GM19023 (cell line): ENCODE measurements at regions not wholly inside any gene's neighbourhood (a gene's known extent, or its start where the extent isn't known, plus 50 kb on each side); places are given as distances from the start of the nearest gene placed in this dataset.
"Not testable (repeated sequence)": the region's sequence is repeated elsewhere in the genome, so short reads cannot be mapped to it uniquely, and the experiment has no call there.

Experiments used
- ATAC-seq: cut with Tn5 transposase; IDR thresholded peaks from one replicate; pipeline ENCODE4 v1.9.1; 2021; ENCODE audit warnings: mild to moderate bottlenecking, moderate library complexity; ENCODE audit not compliant: unreplicated experiment

DNA sequence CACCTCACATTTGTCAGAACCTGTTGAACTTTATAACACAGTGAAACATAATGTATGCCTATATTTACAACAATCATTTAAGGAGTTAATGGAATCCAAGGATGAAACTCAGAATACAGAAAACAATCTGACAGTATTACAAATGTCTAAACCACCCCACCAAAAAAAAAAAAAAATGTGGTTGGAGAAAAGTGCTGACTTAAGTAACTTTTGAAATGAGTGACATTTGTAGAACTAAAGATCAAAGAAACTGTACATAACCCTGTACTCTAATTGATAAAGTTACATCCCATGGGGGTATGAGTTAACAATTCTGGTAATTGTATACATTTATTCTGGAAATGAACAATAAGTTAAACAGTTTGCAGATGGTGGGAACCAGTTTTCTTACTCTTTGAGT, 372.1 kb upstream of the TMEFF2 start:
- no peak for ATAC-seq

- ATAC-seq, result no peak
Measured at GRCh38 chr2:192560326-192560725, 365.6 kb upstream of the TMEFF2 start.

DNA sequence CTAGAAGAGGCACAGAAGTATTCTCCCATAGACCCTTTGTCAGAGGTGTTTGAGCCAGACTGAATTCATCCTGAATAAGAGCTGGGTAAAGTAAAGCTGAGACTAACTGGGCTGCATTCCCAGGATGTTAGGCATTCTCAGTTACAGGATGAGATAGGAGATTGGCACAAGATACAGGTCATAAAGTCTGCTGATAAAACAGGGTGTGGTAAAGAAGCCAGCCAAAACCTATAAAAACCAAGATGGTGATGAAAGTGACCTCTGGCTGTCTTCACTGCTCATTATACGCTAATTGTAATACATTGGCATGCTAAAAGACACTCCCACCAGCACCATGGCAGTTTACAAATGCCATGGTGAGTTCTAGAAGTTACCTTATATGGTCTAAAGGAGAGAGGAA, 364.9 kb upstream of the TMEFF2 start:
- ATAC-seq, result no peak

DNA sequence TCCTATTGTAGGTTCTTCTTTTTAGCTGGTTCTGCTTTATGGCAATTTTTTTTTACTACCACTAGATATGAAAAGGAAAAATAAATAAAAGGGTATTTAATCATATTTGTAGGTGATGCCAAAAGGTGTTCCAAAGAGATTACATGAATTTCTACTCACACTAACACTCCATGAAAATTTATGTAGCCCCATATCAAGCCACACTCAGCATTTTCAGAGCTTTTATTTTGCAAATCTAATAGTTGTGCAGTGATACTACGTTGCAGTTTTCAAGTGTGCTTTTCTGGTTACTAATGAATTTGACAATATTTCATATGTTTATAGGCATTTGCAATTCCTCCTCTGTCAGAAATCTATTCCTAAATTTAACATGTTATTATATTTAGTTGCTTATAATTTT, 363.9 kb upstream of the TMEFF2 start:
- no peak for ATAC-seq

GRCh38 chr2:192555740-192556139, 361.0 kb upstream of the TMEFF2 start:
- ATAC-seq, result no peak

DNA sequence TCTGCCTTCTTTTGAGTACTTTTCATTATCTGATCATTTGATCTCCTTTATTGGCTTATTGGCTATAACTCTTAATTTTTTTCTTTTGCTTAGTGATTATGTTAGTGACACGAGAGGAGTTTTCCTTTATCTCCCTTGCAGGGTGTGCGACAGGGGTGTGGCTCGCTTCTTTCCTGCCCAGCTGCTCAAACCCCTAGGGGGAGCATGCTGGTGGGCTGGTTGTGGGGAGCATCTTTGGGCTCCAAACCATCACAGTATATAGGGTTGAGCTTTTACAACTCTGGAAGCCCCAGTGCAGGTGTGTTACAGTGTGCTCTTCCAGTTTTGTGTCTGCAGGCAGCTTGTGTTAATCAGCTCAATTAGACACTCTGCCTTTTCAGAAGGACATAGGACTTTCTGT, 357.0 kb upstream of the TMEFF2 start:
- no peak for ATAC-seq

- ATAC-seq, result no peak
Measured at GRCh38 chr2:192546565-192546964, 351.8 kb upstream of the TMEFF2 start.

GRCh38 chr2:192544371-192544955, 349.7 kb upstream of the TMEFF2 start:
- ATAC-seq, result no peak

DNA sequence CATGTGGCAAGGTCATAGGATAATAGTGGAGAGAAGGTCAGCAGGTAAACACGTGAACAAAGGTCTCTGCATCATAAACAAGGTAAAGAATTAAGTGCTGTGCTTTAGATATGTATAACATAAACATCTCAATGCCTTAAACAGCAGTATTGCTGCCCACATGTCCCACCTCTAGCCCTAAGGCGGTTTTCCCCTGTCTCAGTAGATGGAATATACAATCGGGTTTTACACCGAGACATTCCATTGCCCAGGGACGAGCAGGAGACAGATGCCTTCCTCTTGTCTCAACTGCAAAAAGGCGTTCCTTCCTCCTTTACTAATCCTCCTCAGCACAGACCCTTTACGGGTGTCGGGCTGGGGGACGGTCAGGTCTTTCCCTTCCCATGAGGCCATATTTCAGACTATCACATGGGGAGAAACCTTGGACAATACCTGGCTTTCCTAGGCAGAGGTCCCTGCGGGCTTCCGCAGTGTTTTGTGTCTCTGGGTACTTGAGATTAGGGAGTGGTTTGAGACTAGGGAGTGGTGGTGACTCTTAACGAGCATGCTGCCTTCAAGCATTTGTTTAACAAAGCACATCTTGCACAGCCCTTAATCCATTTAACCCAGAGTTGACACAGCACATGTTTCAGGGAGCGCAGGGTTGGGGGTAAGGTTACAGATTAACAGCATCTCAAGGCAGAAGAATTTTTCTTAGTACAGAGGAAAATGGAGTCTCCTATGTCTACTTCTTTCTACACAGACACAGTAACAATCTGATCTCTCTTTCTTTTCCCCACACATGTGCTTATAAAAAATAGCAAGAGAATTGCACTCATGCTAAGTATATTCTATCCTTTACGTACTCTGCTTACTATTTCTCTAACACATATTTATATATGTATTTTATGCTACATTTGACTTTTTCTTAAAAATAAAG, 347.7 kb upstream of the TMEFF2 start:
- ATAC-seq, result not testable (repeated sequence)

GRCh38 chr2:192539306-192539705, 344.6 kb upstream of the TMEFF2 start:
- ATAC-seq, result no peak

DNA sequence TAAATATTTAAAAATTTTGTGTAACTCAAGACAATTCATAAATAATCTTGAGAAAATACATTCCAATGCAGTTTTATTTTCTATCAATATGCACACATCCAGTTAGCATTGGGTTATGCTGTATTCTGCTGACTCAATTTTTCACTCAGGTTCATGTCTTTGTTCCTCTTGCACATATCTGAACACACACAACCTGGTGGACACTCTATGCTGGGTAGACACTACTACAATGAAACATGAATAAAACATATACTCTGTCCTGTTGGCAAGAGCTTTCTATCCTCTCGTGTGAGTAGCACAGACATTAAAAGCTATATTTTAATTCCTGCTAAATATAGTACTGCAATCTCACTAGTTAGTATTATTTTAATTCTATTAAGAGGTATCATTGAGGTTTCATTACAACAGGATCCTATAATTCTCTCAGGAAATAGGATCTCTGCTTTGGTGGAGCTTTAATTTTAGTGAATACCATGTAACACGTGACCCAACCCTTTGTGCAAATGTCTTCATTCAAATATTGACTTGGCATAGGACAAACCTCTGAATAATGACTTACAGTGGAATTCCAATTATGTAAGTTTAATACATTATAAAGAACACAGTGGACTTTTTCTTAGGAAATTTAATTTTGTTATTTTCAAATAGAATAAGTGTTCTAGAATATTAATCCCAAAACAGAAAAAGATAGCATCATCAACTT, 342.3 kb upstream of the TMEFF2 start:
- ATAC-seq, result no peak

- no peak for ATAC-seq
Measured at GRCh38 chr2:192535956-192536921, 341.5 kb upstream of the TMEFF2 start.

GRCh38 chr2:192534072-192534471, 339.3 kb upstream of the TMEFF2 start:
- ATAC-seq, result no peak

DNA sequence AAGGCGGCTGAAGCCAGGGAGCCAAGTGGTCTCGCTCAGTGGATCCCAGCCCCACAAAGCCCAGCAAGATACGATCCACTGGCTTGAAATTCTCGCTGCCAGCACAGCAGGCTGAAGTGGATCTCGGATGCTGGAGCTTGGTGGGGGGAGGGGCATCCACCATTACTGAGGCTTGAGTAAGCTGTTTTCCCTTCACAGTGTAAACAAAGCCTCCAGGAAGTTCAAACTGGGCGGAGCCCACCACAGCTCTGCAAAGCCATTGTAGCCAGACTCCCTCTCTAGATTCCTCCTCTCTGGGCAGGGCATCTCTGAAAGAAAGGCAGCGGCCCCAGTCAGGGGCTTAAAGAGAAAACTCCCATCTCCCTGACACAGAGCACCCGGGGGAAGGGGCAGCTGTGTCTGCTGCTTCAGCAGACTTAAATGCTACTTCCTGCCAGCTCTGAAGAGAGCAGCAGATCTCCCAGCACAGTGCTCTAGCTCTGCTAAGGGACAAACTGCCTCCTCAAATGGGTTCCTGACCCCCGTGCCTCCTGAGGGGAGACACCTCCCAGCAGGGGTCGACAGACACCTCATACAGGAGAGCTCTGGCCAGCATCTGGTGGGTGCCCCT, 330.0 kb upstream of the TMEFF2 start:
- ATAC-seq, result not testable (repeated sequence)

DNA sequence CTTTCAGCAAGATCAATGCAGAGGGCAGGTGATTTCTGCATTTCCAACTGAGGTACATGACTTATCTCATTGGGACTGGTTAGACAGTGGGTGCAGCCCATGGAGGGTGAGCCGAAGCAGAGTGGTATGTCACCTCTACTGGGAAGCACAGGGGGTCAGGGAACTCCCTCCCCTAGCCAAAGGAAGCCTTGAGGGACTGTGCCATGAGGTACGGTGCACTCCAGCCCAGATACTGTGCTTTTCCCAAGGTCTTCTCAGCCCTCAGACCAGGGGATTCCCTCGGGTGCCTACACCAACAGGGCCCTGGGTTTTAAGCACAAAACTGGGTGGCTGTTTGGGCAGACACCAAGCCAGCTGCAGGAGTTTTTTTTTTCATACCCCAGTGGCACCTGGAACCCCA, 329.5 kb upstream of the TMEFF2 start:
- ATAC-seq, result not testable (repeated sequence)

DNA sequence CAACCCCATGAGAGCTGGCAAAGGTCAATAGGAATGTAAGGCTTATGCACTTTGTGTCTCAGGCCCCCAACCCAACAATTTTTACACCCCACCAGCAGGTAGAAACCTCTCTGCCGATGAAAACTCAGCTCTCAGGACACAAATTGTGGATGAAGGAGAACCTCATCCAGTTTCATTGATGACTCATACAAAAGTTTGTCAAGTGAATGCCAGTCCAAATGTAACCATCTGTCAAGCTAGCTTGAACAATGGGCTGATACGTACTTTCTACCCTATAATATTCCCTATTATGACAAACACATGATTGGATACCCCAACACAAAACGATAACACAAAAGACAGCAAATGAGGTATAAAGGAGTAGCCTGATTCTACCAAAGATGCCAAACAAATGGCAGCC, 321.2 kb upstream of the TMEFF2 start:
- no peak for ATAC-seq

- no peak for ATAC-seq
Measured at GRCh38 chr2:192513575-192513974, 318.8 kb upstream of the TMEFF2 start.

- not testable (repeated sequence) for ATAC-seq
Measured at GRCh38 chr2:192507836-192508450, 313.2 kb upstream of the TMEFF2 start.

DNA sequence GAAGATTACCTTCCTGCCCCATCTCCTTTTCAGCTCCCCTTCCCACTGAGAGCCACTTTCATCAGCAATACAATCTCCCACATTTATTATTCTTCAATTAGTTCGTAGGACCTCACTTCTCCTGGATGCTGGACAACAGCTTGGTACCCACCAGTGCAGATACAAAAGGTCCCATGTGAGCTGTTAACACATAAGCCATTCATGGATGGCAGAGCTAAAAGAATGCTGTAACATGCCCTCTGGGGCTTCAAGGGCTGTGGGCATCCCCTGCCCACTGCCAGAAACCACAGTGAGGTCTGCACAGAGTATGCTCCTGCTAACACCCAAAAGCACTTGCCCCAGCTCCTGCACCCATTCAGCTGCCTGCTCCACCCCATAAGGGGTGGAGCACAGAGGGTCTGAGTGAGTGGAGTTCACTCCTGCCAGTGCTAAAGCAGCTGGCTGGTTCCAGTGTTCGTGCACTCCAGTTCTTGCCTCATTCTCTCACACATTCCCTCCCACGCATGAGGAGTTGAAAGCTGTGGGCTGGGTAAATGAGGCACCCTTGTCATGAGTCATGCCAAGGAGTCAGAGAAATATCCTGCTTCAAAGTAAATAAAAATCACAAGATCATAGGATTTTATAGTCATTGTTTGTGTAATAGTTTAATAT, 305.9 kb upstream of the TMEFF2 start:
- ATAC-seq, result peak; percentile 62
